Activated CD4-positive, alpha-beta memory T cell treated with anti-CD3 and anti-CD28 coated beads, Interleukin-2, amount 10 ng/mL, durations not matched to agents 7 days and 5 days (primary cell): ENCODE measurements at regions not wholly inside any gene's neighbourhood (a gene's known extent, or its start where the extent isn't known, plus 50 kb on each side); places are given as distances from the start of the nearest gene placed in this dataset.

ENCODE experiments used
- CTCF ChIA-PET: fragments of 350-600 bp; sonication (Branson Sonifier 250); formaldehyde crosslinking; loops from one replicate; lab custom pipeline; 2021; ENCODE audit warnings: antibody characterized with exemption, inconsistent platforms; lab: Charles Lee
- POLR2A ChIA-PET: fragments of 350-600 bp; sonication (Branson Sonifier 250); formaldehyde crosslinking; loops from one replicate; lab custom pipeline; 2021; ENCODE audit warnings: antibody characterized with exemption; lab: Charles Lee
- DNase-seq: peaks from one replicate; pipeline ENCODE4 v3.0.0-alpha.2; 2020
- H3K27ac Mint-ChIP-seq: one replicate; pipeline ENCODE4 v1.8.0; 2021; ENCODE audit warnings: mild to moderate bottlenecking, mixed read lengths
- H3K27me3 Mint-ChIP-seq: one replicate; pipeline ENCODE4 v1.8.0; 2021; ENCODE audit warnings: mixed read lengths
- H3K36me3 Mint-ChIP-seq: one replicate; pipeline ENCODE4 v1.8.0; 2021; ENCODE audit warnings: low read depth, mixed read lengths
- H3K4me1 Mint-ChIP-seq: one replicate; pipeline ENCODE4 v1.8.0; 2021; ENCODE audit warnings: mixed read lengths
- H3K4me3 Mint-ChIP-seq: one replicate; pipeline ENCODE4 v1.8.0; 2021; ENCODE audit warnings: mild to moderate bottlenecking, mixed read lengths
- H3K9me3 Mint-ChIP-seq: one replicate; pipeline ENCODE4 v1.8.0; 2021; ENCODE audit warnings: mixed read lengths

DNA sequence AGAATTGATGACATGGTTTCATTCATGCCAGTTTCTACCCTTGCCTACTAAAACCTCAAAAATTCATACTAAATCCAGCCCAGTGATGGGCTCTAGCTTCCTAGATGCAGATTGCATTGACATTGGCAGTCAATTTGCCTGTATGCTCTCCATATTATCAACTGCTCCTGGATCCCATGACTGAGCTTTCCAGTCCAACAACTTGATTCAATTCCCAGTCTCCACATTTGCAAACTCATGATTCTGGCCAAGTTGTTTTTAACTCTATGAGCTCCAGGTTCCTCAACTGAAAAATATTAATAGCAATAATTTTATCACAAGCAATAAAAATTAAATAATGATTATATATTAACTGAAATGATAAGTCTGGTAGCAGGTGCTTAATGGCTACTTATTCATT lies 51.0 kb upstream of the DSC1 start:
- no peaks in the 10 kb centered on the region for H3K27me3 Mint-ChIP-seq
- no peak overlapping the region for H3K27ac Mint-ChIP-seq
- ChIA-PET POLR2A (no interaction called here), CTCF (no interaction called here)
- no peak overlapping the region for H3K4me3 Mint-ChIP-seq
- no peaks in the 10 kb centered on the region for H3K4me1 Mint-ChIP-seq
- H3K36me3 Mint-ChIP-seq, result no peaks in the 10 kb centered on the region
- peaks cover 5% of the 10 kb centered on the region for H3K9me3 Mint-ChIP-seq
- DNase-seq, result no peak

- H3K4me3 Mint-ChIP-seq, result no peak overlapping the region
- DNase-seq, result no peak
- H3K27ac Mint-ChIP-seq, result no peak overlapping the region
- H3K9me3 Mint-ChIP-seq, result peaks cover 15% of the 10 kb centered on the region
- ChIA-PET POLR2A (no interaction called here), CTCF (no interaction called here)
- H3K36me3 Mint-ChIP-seq, result no peaks in the 10 kb centered on the region
- H3K4me1 Mint-ChIP-seq, result no peaks in the 10 kb centered on the region
- H3K27me3 Mint-ChIP-seq, result no peaks in the 10 kb centered on the region
Observed at GRCh38 chr18:31217038-31217849, 54.6 kb upstream of the DSC1 start.

DNA sequence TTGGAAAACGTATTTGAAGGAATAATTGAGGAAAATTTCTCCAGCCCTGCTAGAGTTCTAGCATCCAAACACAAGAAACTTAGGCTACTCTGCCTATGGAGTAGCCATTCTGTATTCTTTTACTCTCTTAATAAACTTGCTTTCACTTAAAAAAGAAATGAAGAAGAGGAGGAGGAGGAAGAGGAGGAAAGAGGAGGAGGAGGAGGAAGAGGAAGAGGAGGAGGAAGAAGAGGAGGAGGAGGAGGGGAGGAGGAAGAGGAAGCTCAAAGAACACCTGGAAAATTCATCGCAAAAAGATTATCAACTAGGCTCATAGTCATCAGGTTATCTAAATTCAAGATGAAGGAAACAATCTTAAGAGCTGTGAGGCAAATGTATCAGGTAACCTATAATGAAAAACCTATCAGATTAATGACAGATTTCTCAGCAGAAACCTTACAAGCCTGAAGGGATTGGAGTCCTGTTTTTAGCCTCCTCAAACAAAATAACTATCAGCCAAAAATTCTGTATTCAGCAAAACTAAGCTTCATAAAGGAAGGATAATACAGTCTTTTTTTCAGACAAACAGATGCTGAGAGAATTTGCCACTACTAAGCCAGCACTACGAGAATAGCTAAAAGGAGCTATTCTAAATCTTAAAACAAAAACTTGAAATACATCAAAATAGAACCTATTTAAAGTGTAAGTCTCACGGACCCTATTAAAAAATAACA lies 56.2 kb upstream of the DSC1 start:
- Mint-ChIP-seq H3K9me3 (peaks cover 18% of the 10 kb centered on the region), H3K4me1 (no peaks in the 10 kb centered on the region), H3K27me3 (no peaks in the 10 kb centered on the region), H3K36me3 (no peaks in the 10 kb centered on the region), H3K27ac (no peak overlapping the region), H3K4me3 (no peak overlapping the region)
- no peak for DNase-seq
- ChIA-PET CTCF (interaction anchor here (0.9 kb wide), 1 partner anchor 10 kb away, joined by 3 read pairs; no protein-coding TSS in a partner anchor), POLR2A (no interaction called here)

GRCh38 chr18:31219395-31219794 lies 56.7 kb upstream of the DSC1 start:
- Mint-ChIP-seq H3K4me3 (no peak overlapping the region), H3K27ac (no peak overlapping the region), H3K9me3 (peaks cover 18% of the 10 kb centered on the region), H3K27me3 (no peaks in the 10 kb centered on the region), H3K4me1 (no peaks in the 10 kb centered on the region), H3K36me3 (no peaks in the 10 kb centered on the region)
- CTCF ChIA-PET, result no interaction called here
- DNase-seq, result no peak
- POLR2A ChIA-PET, result no interaction called here

DNA sequence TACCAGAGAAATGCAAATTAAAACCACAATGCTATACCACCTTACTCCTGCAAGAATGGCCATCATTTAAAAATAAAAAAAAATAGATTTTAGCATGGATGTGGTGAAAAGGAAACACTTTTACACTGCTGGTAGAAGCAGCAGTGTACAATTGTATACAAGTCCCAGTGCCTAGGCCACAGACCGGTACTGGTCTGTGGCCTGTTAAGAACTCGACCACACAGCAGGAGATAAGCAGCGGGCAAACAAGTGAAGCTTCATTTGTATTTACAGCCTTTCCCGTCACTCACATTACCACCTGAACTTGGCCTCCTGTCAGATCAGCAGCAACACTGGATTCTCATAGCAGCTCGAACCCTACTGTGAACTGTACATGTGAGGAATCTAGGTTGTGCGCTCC lies 60.7 kb upstream of the DSC1 start:
- H3K27me3 Mint-ChIP-seq, result no peaks in the 10 kb centered on the region
- ChIA-PET CTCF (no interaction called here), POLR2A (no interaction called here)
- no peak overlapping the region for H3K4me3 Mint-ChIP-seq
- H3K27ac Mint-ChIP-seq, result no peak overlapping the region
- H3K4me1 Mint-ChIP-seq, result no peaks in the 10 kb centered on the region
- no peak for DNase-seq
- H3K9me3 Mint-ChIP-seq, result peaks cover 15% of the 10 kb centered on the region
- no peaks in the 10 kb centered on the region for H3K36me3 Mint-ChIP-seq

DNA sequence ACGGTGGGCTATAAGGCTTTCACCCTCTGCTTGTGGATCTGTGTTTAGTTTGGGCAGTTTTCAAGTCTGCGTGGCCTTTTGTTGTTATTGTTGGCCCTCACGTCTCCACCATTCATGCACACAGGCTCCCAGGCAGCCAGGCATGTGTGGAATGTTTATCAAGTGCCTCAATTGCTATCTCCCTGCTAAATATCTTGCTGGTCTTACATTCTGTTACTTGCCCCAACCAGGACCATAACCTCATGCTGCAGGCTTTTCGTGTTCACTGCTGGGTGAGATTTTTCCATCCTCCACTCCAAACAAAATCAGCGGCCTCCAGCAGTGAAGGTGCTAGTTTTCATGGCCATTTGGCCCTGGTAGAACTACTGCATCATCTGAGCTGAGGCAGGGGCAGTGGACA lies 63.0 kb upstream of the DSC1 start:
- POLR2A ChIA-PET, result interaction anchor here (0.6 kb wide), 1 partner anchor 258 kb away, joined by 3 read pairs; no protein-coding TSS in a partner anchor
- no peak overlapping the region for H3K4me3 Mint-ChIP-seq
- H3K36me3 Mint-ChIP-seq, result no peaks in the 10 kb centered on the region
- no peaks in the 10 kb centered on the region for H3K27me3 Mint-ChIP-seq
- CTCF ChIA-PET, result no interaction called here
- no peaks in the 10 kb centered on the region for H3K4me1 Mint-ChIP-seq
- H3K27ac Mint-ChIP-seq, result no peak overlapping the region
- no peak for DNase-seq
- peaks cover 10% of the 10 kb centered on the region for H3K9me3 Mint-ChIP-seq

GRCh38 chr18:31227497-31228229 lies 65.0 kb upstream of the DSC1 start:
- Mint-ChIP-seq H3K9me3 (peaks cover 2% of the 10 kb centered on the region), H3K27me3 (no peaks in the 10 kb centered on the region), H3K4me1 (no peaks in the 10 kb centered on the region), H3K36me3 (no peaks in the 10 kb centered on the region), H3K27ac (no peak overlapping the region), H3K4me3 (no peak overlapping the region)
- ChIA-PET CTCF (no interaction called here), POLR2A (no interaction called here)
- DNase-seq, result no peak

- Mint-ChIP-seq H3K27ac (no peak overlapping the region), H3K36me3 (no peaks in the 10 kb centered on the region), H3K4me3 (no peak overlapping the region), H3K4me1 (no peaks in the 10 kb centered on the region), H3K27me3 (no peaks in the 10 kb centered on the region), H3K9me3 (peaks cover 2% of the 10 kb centered on the region)
- DNase-seq, result no peak
- POLR2A ChIA-PET, result no interaction called here
- CTCF ChIA-PET, result no interaction called here
Observed at GRCh38 chr18:31229829-31230228, 67.2 kb upstream of the DSC1 start.

- no peaks in the 10 kb centered on the region for H3K36me3 Mint-ChIP-seq
- H3K4me3 Mint-ChIP-seq, result no peak overlapping the region
- peaks cover 2% of the 10 kb centered on the region for H3K9me3 Mint-ChIP-seq
- ChIA-PET CTCF (no interaction called here), POLR2A (no interaction called here)
- H3K27me3 Mint-ChIP-seq, result no peaks in the 10 kb centered on the region
- no peak overlapping the region for H3K27ac Mint-ChIP-seq
- H3K4me1 Mint-ChIP-seq, result no peaks in the 10 kb centered on the region
- DNase-seq, result no peak
Observed at GRCh38 chr18:31230495-31230894, 67.8 kb upstream of the DSC1 start.

GRCh38 chr18:31232013-31232412 lies 69.4 kb upstream of the DSC1 start:
- no peak overlapping the region for H3K27ac Mint-ChIP-seq
- ChIA-PET CTCF (no interaction called here), POLR2A (no interaction called here)
- H3K9me3 Mint-ChIP-seq, result peaks cover 2% of the 10 kb centered on the region
- H3K4me1 Mint-ChIP-seq, result no peaks in the 10 kb centered on the region
- DNase-seq, result no peak
- no peaks in the 10 kb centered on the region for H3K27me3 Mint-ChIP-seq
- no peak overlapping the region for H3K4me3 Mint-ChIP-seq
- no peaks in the 10 kb centered on the region for H3K36me3 Mint-ChIP-seq

DNA sequence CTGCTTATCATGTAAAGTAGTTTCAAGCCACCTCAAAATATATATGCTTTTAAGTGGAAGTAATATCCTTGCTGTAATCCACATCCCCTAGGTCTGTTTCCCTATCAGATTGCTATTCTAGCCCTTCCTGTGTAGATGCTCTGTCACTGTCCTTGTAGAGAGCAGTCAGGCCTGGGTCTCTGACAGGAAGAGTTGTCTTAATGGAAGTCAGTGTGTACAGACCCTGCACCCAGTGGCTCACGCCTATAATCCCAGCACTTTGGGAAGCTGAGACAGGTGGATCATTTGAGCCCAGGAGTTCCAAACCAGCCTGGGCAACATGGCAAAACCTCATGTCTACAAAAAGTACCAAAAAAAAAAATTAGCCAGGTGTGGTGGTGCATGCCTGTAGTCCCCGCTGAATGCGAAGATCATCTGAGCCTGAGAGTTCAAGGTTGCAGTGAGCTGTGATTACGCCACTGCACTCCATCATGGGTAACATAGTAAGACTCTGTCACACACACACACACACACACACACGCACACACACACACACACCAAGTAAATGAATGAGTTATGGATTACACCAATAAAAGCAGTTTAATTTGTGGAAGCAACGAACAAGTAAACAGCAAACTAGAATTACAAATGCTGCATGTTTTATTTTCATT lies 70.2 kb upstream of the DSC1 start:
- Mint-ChIP-seq H3K9me3 (peaks cover under 1% of the 10 kb centered on the region), H3K4me1 (no peaks in the 10 kb centered on the region), H3K36me3 (no peaks in the 10 kb centered on the region), H3K27me3 (no peaks in the 10 kb centered on the region), H3K27ac (no peak overlapping the region), H3K4me3 (no peak overlapping the region)
- ChIA-PET POLR2A (no interaction called here), CTCF (no interaction called here)
- no peak for DNase-seq

GRCh38 chr18:31233621-31234275 lies 71.1 kb upstream of the DSC1 start:
- POLR2A ChIA-PET, result no interaction called here
- Mint-ChIP-seq H3K27ac (no peak overlapping the region), H3K27me3 (no peaks in the 10 kb centered on the region), H3K4me3 (no peak overlapping the region), H3K9me3 (no peaks in the 10 kb centered on the region), H3K4me1 (no peaks in the 10 kb centered on the region), H3K36me3 (no peaks in the 10 kb centered on the region)
- DNase-seq, result no peak
- CTCF ChIA-PET, result no interaction called here
